ENCODE measurements at regions not wholly inside any gene's neighbourhood (a gene's known extent, or its start where the extent isn't known, plus 50 kb on each side); places are given as distances from the start of the nearest gene placed in this dataset.

DNA sequence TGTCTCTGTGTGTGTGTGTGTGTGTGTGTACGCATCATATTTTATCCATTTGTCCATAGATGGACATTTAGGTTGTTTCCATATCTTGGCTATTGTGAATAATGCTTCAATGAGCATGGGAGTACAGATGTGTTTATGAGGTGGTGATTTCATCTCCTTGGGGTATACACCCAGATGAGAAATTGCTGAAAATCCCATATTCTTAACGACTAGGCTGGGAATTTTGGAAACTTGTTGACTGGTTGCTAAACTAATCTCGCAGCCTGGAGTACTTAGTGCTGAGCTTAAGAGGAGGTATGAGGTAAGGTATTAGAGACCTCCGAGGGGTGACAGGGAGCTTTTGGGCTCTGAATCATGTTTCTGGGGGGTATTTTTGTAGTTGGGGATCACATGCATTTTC is 66.0 kb upstream of the SPRED2 start:
- DNase-seq = no peak
- H3K9me3 Mint-ChIP-seq = no peaks in the 10 kb centered on the region
- CTCF ChIA-PET = no interaction called here
- no peak overlapping the region for H3K27ac Mint-ChIP-seq
- H3K4me3 Mint-ChIP-seq = no peak overlapping the region
- no peaks in the 10 kb centered on the region for H3K36me3 Mint-ChIP-seq
- H3K4me1 Mint-ChIP-seq = no peaks in the 10 kb centered on the region
- H3K27me3 Mint-ChIP-seq = peaks cover 23% of the 10 kb centered on the region

DNA sequence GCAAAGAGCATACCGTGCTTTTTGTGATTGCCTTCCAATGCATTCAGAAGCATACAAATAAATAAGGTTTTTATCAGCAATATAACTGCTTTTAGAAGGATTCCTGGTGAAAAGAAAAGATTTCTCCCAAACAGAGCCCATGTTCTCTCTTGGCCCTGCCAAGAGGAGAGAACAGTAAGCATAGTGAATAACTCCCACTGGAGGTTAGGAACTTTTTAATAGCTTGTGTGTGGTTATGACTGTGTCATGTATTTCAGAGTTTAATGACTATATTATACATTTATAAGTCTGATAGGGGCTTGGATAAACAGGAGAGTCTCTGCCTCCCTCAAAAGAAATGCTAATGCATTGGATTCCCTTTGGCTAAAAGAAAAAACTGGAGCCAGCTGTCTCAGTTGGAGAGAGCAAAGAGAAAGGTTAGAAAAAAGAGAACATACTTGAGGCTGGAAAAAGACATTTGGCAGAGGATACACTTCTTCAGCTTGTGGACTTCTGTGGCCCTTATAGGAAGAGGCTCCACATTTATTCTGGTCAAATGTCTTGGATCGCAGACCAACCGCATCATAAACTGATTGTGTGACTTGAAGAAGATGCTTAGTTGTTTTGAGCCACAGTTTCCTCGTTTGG is 63.0 kb upstream of the SPRED2 start:
- Mint-ChIP-seq H3K36me3 (no peaks in the 10 kb centered on the region), H3K9me3 (no peaks in the 10 kb centered on the region), H3K4me1 (no peaks in the 10 kb centered on the region), H3K27me3 (peaks cover 11% of the 10 kb centered on the region), H3K4me3 (no peak overlapping the region), H3K27ac (no peak overlapping the region)
- CTCF ChIA-PET = no interaction called here
- no peak for DNase-seq

- DNase-seq = no peak
- CTCF ChIA-PET = no interaction called here
These were observed 61.7 kb upstream of the SPRED2 start for GRCh38 chr2:65494078-65494477.

DNA sequence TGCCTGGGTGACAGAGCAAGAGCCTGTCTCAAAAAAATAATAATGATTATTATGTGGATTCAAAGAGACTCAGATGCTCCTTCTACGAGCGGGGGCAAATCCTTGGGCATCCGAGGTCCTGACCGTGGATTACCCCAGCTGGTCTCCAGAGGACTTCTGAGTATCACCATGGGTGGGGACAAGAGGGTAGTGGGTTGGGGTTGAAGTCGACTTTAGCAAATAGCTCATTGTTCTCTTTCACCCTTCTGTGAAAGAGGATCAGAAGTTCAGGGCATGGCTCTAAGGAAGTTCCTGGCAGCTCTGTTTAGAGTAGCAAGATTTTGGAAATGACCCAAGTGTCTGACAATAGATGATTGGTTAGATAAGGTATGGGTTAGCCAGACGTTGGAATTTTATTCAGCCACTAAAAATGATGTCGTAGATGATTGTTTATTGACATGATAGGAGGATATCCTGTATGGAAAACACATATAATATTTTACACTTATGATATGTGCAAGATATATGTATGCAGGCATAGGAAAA is 59.0 kb upstream of the SPRED2 start:
- Mint-ChIP-seq H3K4me1 (no peaks in the 10 kb centered on the region), H3K27ac (no peak overlapping the region), H3K36me3 (no peaks in the 10 kb centered on the region), H3K9me3 (peaks cover 20% of the 10 kb centered on the region), H3K4me3 (no peak overlapping the region), H3K27me3 (peaks cover 16% of the 10 kb centered on the region)
- DNase-seq = no peak
- CTCF ChIA-PET = no interaction called here

More at GRCh38 chr2:65494078-65494477, 61.7 kb upstream of the SPRED2 start:
- H3K4me3 Mint-ChIP-seq = no peak overlapping the region
- H3K27me3 Mint-ChIP-seq = peaks cover 12% of the 10 kb centered on the region
- H3K27ac Mint-ChIP-seq = no peak overlapping the region
- peaks cover 3% of the 10 kb centered on the region for H3K9me3 Mint-ChIP-seq
- no peaks in the 10 kb centered on the region for H3K4me1 Mint-ChIP-seq
- H3K36me3 Mint-ChIP-seq = no peaks in the 10 kb centered on the region

- H3K4me3 Mint-ChIP-seq = no peak overlapping the region
- no peak for DNase-seq
- no peak overlapping the region for H3K27ac Mint-ChIP-seq
- CTCF ChIA-PET = no interaction called here
- no peaks in the 10 kb centered on the region for H3K4me1 Mint-ChIP-seq
- peaks cover 20% of the 10 kb centered on the region for H3K9me3 Mint-ChIP-seq
- no peaks in the 10 kb centered on the region for H3K36me3 Mint-ChIP-seq
- H3K27me3 Mint-ChIP-seq = peaks cover 16% of the 10 kb centered on the region
These were observed 57.8 kb upstream of the SPRED2 start for GRCh38 chr2:65490222-65490621.

- H3K27ac Mint-ChIP-seq = no peak overlapping the region
These were observed 56.9 kb upstream of the SPRED2 start for GRCh38 chr2:65489269-65489668.

DNA sequence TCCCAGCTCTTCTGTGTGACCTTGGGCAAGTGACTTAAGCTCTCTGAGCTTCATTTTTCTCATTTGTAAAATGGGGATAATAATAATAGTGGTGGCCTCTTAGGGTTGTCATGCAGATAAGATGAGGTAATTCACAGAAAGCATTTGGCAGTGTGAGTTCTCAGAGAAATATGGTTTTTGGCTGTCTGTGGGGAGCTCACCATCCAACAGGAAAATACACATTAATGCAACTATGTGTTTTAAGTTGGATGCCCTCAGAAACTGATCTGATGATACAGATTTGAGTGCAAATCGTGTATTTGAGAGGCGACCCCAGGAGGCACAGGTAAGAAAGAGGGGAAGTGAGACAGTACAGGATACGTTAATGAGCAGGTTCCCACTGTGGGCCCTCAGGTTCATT is 56.1 kb upstream of the SPRED2 start:
- no peak overlapping the region for H3K4me3 Mint-ChIP-seq
- no peaks in the 10 kb centered on the region for H3K4me1 Mint-ChIP-seq
- no peaks in the 10 kb centered on the region for H3K36me3 Mint-ChIP-seq
- peaks cover 20% of the 10 kb centered on the region for H3K9me3 Mint-ChIP-seq
- no peak for DNase-seq
- peaks cover 16% of the 10 kb centered on the region for H3K27me3 Mint-ChIP-seq
- CTCF ChIA-PET = no interaction called here
- H3K27ac Mint-ChIP-seq = no peak overlapping the region

More at GRCh38 chr2:65489269-65489668, 56.9 kb upstream of the SPRED2 start:
- Mint-ChIP-seq H3K4me3 (no peak overlapping the region), H3K9me3 (peaks cover 20% of the 10 kb centered on the region), H3K27me3 (peaks cover 16% of the 10 kb centered on the region), H3K4me1 (no peaks in the 10 kb centered on the region), H3K36me3 (no peaks in the 10 kb centered on the region)
- CTCF ChIA-PET = no interaction called here
- DNase-seq = no peak

- no peaks in the 10 kb centered on the region for H3K4me1 Mint-ChIP-seq
- H3K4me3 Mint-ChIP-seq = no peak overlapping the region
- DNase-seq = no peak
- no peak overlapping the region for H3K27ac Mint-ChIP-seq
- H3K36me3 Mint-ChIP-seq = no peaks in the 10 kb centered on the region
- CTCF ChIA-PET = no interaction called here
- peaks cover 20% of the 10 kb centered on the region for H3K9me3 Mint-ChIP-seq
- H3K27me3 Mint-ChIP-seq = peaks cover 16% of the 10 kb centered on the region
These were observed 55.0 kb upstream of the SPRED2 start for GRCh38 chr2:65487404-65487803.

- H3K9me3 Mint-ChIP-seq = peaks cover 20% of the 10 kb centered on the region
- H3K4me3 Mint-ChIP-seq = no peak overlapping the region
- CTCF ChIA-PET = interaction anchor here (0.7 kb wide), 1 partner anchor 249 kb away, joined by 3 read pairs; no protein-coding TSS in a partner anchor
- no peak for DNase-seq
- H3K4me1 Mint-ChIP-seq = no peaks in the 10 kb centered on the region
- peaks cover 16% of the 10 kb centered on the region for H3K27me3 Mint-ChIP-seq
- no peaks in the 10 kb centered on the region for H3K36me3 Mint-ChIP-seq
- no peak overlapping the region for H3K27ac Mint-ChIP-seq
These were observed 54.4 kb upstream of the SPRED2 start for GRCh38 chr2:65486802-65487201.

DNA sequence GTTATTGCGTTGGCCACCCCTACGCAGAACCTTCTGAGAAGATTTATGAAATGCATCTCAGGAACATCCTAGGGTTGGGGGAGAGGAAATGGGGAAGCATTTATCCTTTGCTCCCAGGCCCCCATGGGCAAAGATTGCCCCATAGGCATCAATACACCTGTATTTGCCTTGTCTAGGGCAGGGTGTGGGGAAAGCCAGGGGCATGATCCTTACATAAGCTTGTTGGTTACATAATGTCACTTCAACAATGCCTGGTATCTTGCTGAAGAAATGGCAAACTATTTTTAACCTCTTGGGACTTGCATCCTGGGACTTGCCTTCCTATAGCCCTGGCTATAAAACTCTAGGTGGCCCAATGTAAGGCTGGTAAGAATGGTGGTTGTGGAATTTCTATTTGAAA is 53.9 kb upstream of the SPRED2 start:
- Mint-ChIP-seq H3K27me3 (peaks cover 16% of the 10 kb centered on the region), H3K4me1 (no peaks in the 10 kb centered on the region), H3K27ac (no peak overlapping the region), H3K9me3 (peaks cover 20% of the 10 kb centered on the region), H3K4me3 (no peak overlapping the region), H3K36me3 (no peaks in the 10 kb centered on the region)
- CTCF ChIA-PET = interaction anchor here (0.7 kb wide), 1 partner anchor 248 kb away, joined by 3 read pairs; no protein-coding TSS in a partner anchor
- no peak for DNase-seq

DNA sequence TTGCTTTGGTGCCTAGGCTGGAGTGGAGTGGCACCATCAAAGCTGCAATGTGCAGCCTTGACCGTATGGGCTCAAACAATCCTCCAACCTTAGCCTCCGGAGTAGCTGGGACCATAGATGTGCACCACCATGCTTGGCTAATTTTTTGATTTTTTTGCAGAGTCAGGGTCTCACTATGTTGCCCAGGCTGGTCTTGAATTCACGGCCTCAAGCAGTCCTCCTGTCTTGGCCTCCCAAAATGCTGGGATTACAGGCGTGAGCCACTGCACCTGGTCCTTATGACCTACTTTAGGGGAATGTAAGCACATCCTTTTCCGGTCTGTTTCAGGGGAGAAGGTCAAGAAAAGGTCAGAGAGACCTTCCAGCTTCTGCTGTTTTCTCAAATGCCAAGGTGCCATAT is 53.4 kb upstream of the SPRED2 start:
- peaks cover 16% of the 10 kb centered on the region for H3K27me3 Mint-ChIP-seq
- H3K9me3 Mint-ChIP-seq = peaks cover 20% of the 10 kb centered on the region
- H3K27ac Mint-ChIP-seq = no peak overlapping the region
- H3K36me3 Mint-ChIP-seq = no peaks in the 10 kb centered on the region
- DNase-seq = no peak
- no peaks in the 10 kb centered on the region for H3K4me1 Mint-ChIP-seq
- CTCF ChIA-PET = no interaction called here
- no peak overlapping the region for H3K4me3 Mint-ChIP-seq

DNA sequence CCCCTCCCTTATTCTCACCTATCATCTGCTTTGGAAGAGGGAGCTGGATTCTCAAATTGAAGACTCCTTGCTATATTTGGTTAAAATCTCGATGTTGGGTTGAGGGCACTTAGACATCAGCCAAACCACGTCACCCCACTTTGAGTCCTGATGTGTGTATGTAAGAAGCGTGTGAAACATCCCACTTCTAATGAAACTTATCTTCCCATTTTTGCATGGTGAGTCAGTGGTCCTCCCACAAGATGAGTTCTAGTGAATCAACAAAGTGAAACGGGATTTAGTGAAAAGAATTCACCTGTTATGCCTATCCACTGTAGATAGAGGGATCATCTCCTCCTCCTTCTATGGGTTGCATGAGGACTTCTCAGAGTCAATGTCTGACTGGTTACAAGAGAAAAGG is 51.4 kb upstream of the SPRED2 start:
- Mint-ChIP-seq H3K27ac (no peak overlapping the region), H3K9me3 (peaks cover 16% of the 10 kb centered on the region), H3K4me1 (no peaks in the 10 kb centered on the region), H3K36me3 (no peaks in the 10 kb centered on the region), H3K4me3 (no peak overlapping the region), H3K27me3 (peaks cover 9% of the 10 kb centered on the region)
- CTCF ChIA-PET = no interaction called here
- no peak for DNase-seq

DNA sequence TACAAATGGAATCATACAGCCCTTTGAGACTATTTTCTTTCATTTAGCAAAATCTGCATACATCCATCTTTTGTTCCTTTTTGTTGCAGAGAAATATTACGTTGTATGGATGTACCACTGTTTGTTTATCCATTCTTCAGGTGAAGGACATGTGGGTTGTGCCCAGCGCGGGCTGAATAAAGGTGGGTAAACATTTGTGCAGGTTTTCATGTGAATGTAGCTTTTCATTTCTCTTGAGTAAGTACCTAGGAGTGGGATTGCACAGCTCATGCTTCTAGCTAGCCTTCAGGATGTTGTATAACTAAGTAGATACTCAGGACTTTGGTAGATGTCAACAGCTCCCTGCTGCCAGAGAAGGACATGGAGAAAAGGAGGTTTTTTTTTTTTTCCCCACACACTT is 50.6 kb upstream of the SPRED2 start:
- peaks cover 8% of the 10 kb centered on the region for H3K9me3 Mint-ChIP-seq
- CTCF ChIA-PET = no interaction called here
- H3K27ac Mint-ChIP-seq = no peak overlapping the region
- no peak for DNase-seq
- no peaks in the 10 kb centered on the region for H3K4me1 Mint-ChIP-seq
- H3K36me3 Mint-ChIP-seq = no peaks in the 10 kb centered on the region
- H3K4me3 Mint-ChIP-seq = no peak overlapping the region
- H3K27me3 Mint-ChIP-seq = peaks cover 13% of the 10 kb centered on the region

Measured in activated naive CD4-positive, alpha-beta T cell treated with anti-CD3 and anti-CD28 coated beads, Interleukin-2, amount 10 ng/mL, durations not matched to agents 7 days and 5 days (primary cell).